Panc1 (cell line): ENCODE measurements at regions not wholly inside any gene's neighbourhood (a gene's known extent, or its start where the extent isn't known, plus 50 kb on each side); places are given as distances from the start of the nearest gene placed in this dataset.
"Not testable (repeated sequence)": the region's sequence is repeated elsewhere in the genome, so short reads cannot be mapped to it uniquely, and the experiment has no call there.

Experiments used
- ATAC-seq: fragments of 200-7000 bp; cut with Tn5 transposase; 2 replicates; pipeline ENCODE4 v1.9.1; 2020; ENCODE audit warnings: mild to moderate bottlenecking, moderate library complexity
- BruUV-seq: library from RNA; stranded (reverse); fragments of 400-500 nt; replicated peaks from 2 replicates; lab custom pipeline; 2021; lab: Mats Ljungman, UMichigan
- CTCF ChIA-PET: fragments of 300-600 bp; sonication (Branson Sonifier 250); formaldehyde crosslinking; loops from one replicate; lab custom pipeline; 2022; ENCODE audit warnings: antibody characterized with exemption; lab: Charles Lee
- POLR2A ChIA-PET: fragments of 300-600 bp; sonication (Branson Sonifier 250); formaldehyde crosslinking; loops from one replicate; lab custom pipeline; 2022; ENCODE audit warnings: antibody characterized with exemption; lab: Charles Lee
- DNase-seq: peaks from one replicate; pipeline ENCODE4 v3.0.0-alpha.2; 2010; ENCODE audit warnings: low read depth, low spot score
- H3K27ac ChIP-seq: 2 replicates; pipeline ENCODE4 v1.5.1; 2011; ENCODE audit warnings: mild to moderate bottlenecking, low read length, inconsistent platforms
- H3K27me3 ChIP-seq: fragments of 200-500 bp; sonication (Bioruptor generic); 2 replicates; pipeline ENCODE4 v1.6.0; 2014; ENCODE audit warnings: low read length, inconsistent platforms; ENCODE audit not compliant: control insufficient read depth, insufficient read depth
- H3K36me3 ChIP-seq: fragments of 200-500 bp; sonication (Bioruptor generic); 2 replicates; pipeline ENCODE4 v1.5.1; 2014; ENCODE audit warnings: inconsistent platforms, mild to moderate bottlenecking, low read length, moderate library complexity; ENCODE audit not compliant: control insufficient read depth, insufficient read depth
- H3K4me1 ChIP-seq: 2 replicates; pipeline ENCODE4 v1.5.1; 2011; ENCODE audit warnings: inconsistent platforms, mild to moderate bottlenecking, low read length, moderate library complexity; ENCODE audit not compliant: control insufficient read depth, insufficient read depth
- H3K4me3 ChIP-seq, 2 experiments: 2 replicates each; pipeline ENCODE4 v1.5.1; 2011 to 2012; ENCODE audit warnings: low read depth in 2 of 2, low read length in 2 of 2, mild to moderate bottlenecking in 2 of 2, inconsistent platforms in 1 of 2, moderate library complexity in 1 of 2
- H3K9me3 ChIP-seq: fragments of 200-500 bp; sonication (Bioruptor generic); 2 replicates; pipeline ENCODE4 v1.5.1; 2014; ENCODE audit warnings: low read depth, mild to moderate bottlenecking, inconsistent platforms, low read length, moderate library complexity; ENCODE audit not compliant: control insufficient read depth, insufficient read depth
- TCF7L2 ChIP-seq: IDR thresholded peaks from 2 replicates; pipeline ENCODE4 v1.6.1; 2011; ENCODE audit warnings: mild to moderate bottlenecking, low read depth, low read length, inconsistent platforms
- in situ Hi-C: cut with HindIII; loops from 2 replicates; pipeline ENCODE4 v1.10.0; 2016; ENCODE audit warnings: low sequenced_read_pairs, low pct_unique_long_range_greater_than_20kb
- intact Hi-C: fragments of 100-400 bp; cut with micrococcal nuclease; formaldehyde crosslinking; loops from one replicate; pipeline ENCODE4 v1.10.0; 2022; ENCODE audit not compliant: unreplicated experiment

DNA sequence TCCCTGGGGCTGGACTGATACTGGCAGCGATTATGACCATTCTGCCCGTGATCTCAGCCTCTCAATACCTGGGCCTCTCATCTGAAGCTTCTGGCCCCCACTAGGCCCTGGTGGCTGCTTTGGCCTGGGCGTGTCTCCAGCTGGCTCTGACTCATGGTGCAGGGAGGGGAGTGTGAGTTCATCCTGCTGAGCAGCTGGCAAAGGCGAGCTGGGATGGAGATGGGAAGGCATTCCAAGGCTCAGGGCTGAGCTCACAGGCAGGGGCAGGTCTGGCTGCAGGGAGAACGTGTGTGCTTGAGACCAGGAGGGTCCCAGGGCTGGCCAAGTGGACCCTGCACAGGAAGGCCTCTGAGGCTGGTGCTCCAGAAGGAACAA lies 221.8 kb downstream of the TMEM121 start:
- H3K27me3 ChIP-seq, result no peaks in the 10 kb centered on the region
- TF ChIP-seq TCF7L2, result no peak
- no peaks in the 10 kb centered on the region for H3K36me3 ChIP-seq
- DNase-seq, result no peak
- ATAC-seq, result 0 out of 2 replicates have a peak, but pooled peaks have one; percentile 22
- CTCF ChIA-PET, result no interaction called here
- no TSS peak for BruUV-seq
- H3K4me1 ChIP-seq, result no peaks in the 10 kb centered on the region
- no peak overlapping the region for H3K27ac ChIP-seq
- in situ Hi-C loops (no loop called here), intact Hi-C loops (no loop called here)
- POLR2A ChIA-PET, result no interaction called here
- H3K4me3 ChIP-seq, result no peak overlapping the region
- no peaks in the 10 kb centered on the region for H3K9me3 ChIP-seq

DNA sequence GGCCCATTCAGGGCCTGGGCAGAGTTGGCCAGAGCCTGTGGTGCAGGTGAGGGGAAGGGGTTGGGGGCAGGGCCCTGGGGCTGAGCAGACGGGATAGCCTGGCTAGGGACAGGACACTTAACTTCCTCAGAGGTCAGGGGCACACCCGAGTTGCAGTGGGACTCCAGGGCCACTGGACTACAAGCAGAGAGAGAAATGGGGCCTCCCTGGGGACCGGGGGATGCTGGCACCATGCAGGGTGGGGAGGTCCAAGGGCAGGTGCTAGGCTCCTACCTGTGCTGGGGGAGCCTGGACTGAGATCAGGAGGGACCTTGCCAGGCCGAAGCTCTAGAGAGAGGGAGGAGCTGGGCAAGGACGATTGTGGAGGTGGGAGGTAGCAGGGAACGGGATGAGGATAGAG lies 222.3 kb downstream of the TMEM121 start:
- H3K4me1 ChIP-seq, DNase-seq, H3K27me3 ChIP-seq, H3K36me3 ChIP-seq, ATAC-seq, H3K27ac ChIP-seq, intact Hi-C loops, CTCF ChIA-PET, POLR2A ChIA-PET, H3K4me3 ChIP-seq, BruUV-seq, in situ Hi-C loops, H3K9me3 ChIP-seq: not testable (repeated sequence)

DNA sequence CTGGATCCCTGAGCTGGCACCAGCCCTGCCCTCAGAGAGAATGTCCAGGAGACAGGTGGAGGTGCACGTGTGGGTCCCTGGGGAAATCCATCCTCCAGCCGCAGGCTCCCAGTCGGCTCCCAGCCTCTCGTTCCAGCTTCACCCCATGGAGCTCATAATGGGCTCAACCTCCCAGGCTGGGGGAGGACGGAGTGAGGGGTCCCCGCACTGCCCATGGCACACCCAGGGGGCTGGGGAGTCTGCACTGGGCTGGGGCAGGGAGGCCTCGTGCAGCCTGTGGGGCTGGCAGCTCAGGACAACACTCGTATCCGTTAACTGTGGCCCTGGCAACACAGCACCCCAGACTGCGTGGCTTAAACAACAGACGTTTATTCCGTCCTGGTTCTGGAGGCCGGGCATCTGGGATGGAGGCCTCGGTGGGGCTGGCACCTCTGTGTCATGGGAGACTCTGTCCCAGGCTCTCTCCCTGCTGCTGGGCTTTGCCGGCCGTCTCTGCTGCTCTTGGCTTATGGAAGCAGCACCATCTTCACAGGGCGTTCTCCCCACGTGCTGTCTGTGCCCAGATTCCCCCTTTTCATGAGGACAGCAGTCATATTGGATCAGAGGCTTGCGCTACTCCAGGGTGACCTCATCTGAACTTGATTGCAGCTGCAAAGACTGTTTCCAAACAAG lies 223.6 kb downstream of the TMEM121 start:
- DNase-seq, H3K9me3 ChIP-seq, BruUV-seq, H3K27ac ChIP-seq, H3K4me1 ChIP-seq, H3K27me3 ChIP-seq, CTCF ChIA-PET, ATAC-seq, in situ Hi-C loops, H3K4me3 ChIP-seq, H3K36me3 ChIP-seq, POLR2A ChIA-PET, intact Hi-C loops: not testable (repeated sequence)

DNA sequence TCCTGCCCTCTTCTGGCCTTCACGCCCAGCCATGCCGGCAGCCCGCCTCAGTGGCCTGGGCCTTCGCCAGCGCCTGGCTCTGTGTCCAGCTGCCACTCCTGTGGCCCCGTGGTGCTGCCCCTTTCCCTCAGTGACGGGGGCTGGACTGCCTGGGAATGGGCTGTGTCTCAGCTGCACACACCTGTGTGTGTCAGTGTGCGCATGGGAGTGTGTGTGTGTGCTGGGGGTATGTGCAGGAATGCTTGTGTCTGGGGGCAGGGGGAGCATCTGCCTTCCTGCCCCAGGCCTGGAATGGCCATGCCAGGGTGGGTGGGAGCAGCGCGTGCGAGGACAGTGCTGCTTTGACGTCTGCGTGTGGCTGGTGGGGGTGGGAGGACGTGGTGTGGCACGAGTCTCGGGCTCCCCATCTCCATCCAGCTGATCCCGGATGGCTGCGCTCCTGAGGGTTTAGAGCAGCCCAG lies 224.9 kb downstream of the TMEM121 start:
- H3K27me3 ChIP-seq, intact Hi-C loops, in situ Hi-C loops, ATAC-seq, H3K4me3 ChIP-seq, H3K9me3 ChIP-seq, H3K36me3 ChIP-seq, DNase-seq, H3K27ac ChIP-seq, H3K4me1 ChIP-seq, CTCF ChIA-PET, BruUV-seq, POLR2A ChIA-PET: not testable (repeated sequence)

DNA sequence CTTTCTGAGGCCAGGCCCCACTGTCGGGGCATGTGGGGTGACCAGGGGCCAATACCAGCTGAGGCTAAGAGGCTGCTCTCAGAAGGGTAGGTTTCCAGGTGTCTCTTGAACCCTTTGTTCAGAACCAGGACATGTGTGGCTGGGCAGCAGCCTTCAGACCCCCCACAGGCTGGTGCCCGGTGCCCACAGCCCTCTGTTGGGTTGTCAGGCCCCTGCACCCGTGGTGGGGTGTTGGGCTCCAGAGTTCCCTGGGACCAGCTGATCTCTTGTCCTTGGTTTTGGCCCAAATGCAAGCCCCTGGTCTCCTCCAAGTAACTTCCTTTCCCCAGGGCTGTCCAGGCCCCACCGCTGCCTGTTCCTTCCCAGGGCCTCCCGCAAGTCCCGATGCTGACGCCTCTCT lies 226.0 kb downstream of the TMEM121 start:
- H3K4me3 ChIP-seq, H3K4me1 ChIP-seq, intact Hi-C loops, BruUV-seq, POLR2A ChIA-PET, CTCF ChIA-PET, ATAC-seq, DNase-seq, H3K36me3 ChIP-seq, in situ Hi-C loops, H3K27me3 ChIP-seq, H3K27ac ChIP-seq, H3K9me3 ChIP-seq: not testable (repeated sequence)
